KMS-11 (cell line): ENCODE measurements at regions not wholly inside any gene's neighbourhood (a gene's known extent, or its start where the extent isn't known, plus 50 kb on each side); places are given as distances from the start of the nearest gene placed in this dataset.

Experiments used
- H2AFZ ChIP-seq: fragments of 200-600 bp; sonication (generic); 2 replicates; pipeline ENCODE4 v1.6.1; 2016; ENCODE audit warnings: antibody characterized with exemption, mixed run types, low read depth
- H3K27ac ChIP-seq: fragments of 200-600 bp; sonication (generic); 2 replicates; pipeline ENCODE4 v1.6.1; 2016; ENCODE audit warnings: mild to moderate bottlenecking, mixed run types
- H3K27me3 ChIP-seq: fragments of 200-600 bp; sonication (generic); 2 replicates; pipeline ENCODE4 v1.6.1; 2017; ENCODE audit warnings: mild to moderate bottlenecking, low read depth, mixed run types, moderate library complexity; ENCODE audit not compliant: insufficient read depth
- H3K36me3 ChIP-seq: fragments of 200-600 bp; sonication (generic); 2 replicates; pipeline ENCODE4 v1.6.1; 2017; ENCODE audit warnings: mild to moderate bottlenecking, mixed run types; ENCODE audit not compliant: insufficient read depth
- H3K4me1 ChIP-seq: fragments of 200-600 bp; sonication (generic); 2 replicates; pipeline ENCODE4 v1.6.1; 2016; ENCODE audit warnings: mild to moderate bottlenecking, low read depth, mixed run types; ENCODE audit not compliant: poor library complexity, severe bottlenecking
- H3K4me2 ChIP-seq: fragments of 200-600 bp; sonication (generic); 2 replicates; pipeline ENCODE4 v1.7.0; 2016; ENCODE audit warnings: mild to moderate bottlenecking, mixed run types
- H3K4me3 ChIP-seq: fragments of 200-600 bp; sonication (generic); IDR thresholded peaks from 2 replicates; pipeline ENCODE4 v1.6.1; 2017; ENCODE audit warnings: low read depth, low read length, mixed read lengths; ENCODE audit not compliant: insufficient read depth
- H3K79me2 ChIP-seq: fragments of 200-600 bp; sonication (generic); 2 replicates; pipeline ENCODE4 v1.6.1; 2016; ENCODE audit warnings: low read depth, mixed run types; ENCODE audit not compliant: insufficient read depth
- H3K9ac ChIP-seq: fragments of 200-600 bp; sonication (generic); 2 replicates; pipeline ENCODE4 v1.6.1; 2016; ENCODE audit warnings: mild to moderate bottlenecking, mixed run types
- H4K20me1 ChIP-seq: fragments of 200-600 bp; sonication (generic); 2 replicates; pipeline ENCODE4 v1.6.1; 2016; ENCODE audit warnings: mild to moderate bottlenecking, mixed run types; ENCODE audit not compliant: insufficient read depth
- TF ChIP-seq, protein P1 (sequence below): fragments of 200-600 bp; sonication (generic); conservative IDR thresholded peaks from 2 replicates; pipeline ENCODE4 v1.6.1; 2017; ENCODE audit warnings: low read depth, mild to moderate bottlenecking, antibody characterized with exemption, low read length, moderate library complexity, mixed read lengths

DNA sequence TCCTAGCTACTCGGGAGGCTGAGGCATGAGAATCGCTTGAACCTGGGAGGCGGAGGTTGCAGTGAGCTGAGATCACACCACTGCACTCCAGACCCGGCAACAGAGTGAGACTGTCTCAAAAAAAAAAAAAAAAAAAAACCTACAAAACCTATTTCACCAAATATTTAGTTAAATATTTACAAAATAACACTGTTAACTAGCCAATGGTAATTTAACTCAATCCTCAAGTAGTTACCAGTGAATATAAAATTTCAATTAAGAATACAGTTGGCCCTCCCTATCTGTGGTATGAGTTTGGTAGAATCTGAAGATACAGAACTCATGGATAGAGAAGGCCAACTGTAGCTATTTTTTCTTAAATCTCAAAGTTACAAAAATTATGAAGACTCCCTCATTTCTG lies 247.4 kb downstream of the SOX9 start:
- H3K36me3 ChIP-seq: no peaks in the 10 kb centered on the region
- H3K9ac ChIP-seq: no peak overlapping the region
- H4K20me1 ChIP-seq: no peaks in the 10 kb centered on the region
- no peak overlapping the region for H3K27ac ChIP-seq
- no peak overlapping the region for H2AFZ ChIP-seq
- H3K27me3 ChIP-seq: no peaks in the 10 kb centered on the region
- H3K4me1 ChIP-seq: no peaks in the 10 kb centered on the region
- H3K4me2 ChIP-seq: no peak overlapping the region
- no peaks in the 10 kb centered on the region for H3K79me2 ChIP-seq
- no peak overlapping the region for H3K4me3 ChIP-seq
- TF ChIP-seq, protein P1, sequence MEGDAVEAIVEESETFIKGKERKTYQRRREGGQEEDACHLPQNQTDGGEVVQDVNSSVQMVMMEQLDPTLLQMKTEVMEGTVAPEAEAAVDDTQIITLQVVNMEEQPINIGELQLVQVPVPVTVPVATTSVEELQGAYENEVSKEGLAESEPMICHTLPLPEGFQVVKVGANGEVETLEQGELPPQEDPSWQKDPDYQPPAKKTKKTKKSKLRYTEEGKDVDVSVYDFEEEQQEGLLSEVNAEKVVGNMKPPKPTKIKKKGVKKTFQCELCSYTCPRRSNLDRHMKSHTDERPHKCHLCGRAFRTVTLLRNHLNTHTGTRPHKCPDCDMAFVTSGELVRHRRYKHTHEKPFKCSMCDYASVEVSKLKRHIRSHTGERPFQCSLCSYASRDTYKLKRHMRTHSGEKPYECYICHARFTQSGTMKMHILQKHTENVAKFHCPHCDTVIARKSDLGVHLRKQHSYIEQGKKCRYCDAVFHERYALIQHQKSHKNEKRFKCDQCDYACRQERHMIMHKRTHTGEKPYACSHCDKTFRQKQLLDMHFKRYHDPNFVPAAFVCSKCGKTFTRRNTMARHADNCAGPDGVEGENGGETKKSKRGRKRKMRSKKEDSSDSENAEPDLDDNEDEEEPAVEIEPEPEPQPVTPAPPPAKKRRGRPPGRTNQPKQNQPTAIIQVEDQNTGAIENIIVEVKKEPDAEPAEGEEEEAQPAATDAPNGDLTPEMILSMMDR: no peak

DNA sequence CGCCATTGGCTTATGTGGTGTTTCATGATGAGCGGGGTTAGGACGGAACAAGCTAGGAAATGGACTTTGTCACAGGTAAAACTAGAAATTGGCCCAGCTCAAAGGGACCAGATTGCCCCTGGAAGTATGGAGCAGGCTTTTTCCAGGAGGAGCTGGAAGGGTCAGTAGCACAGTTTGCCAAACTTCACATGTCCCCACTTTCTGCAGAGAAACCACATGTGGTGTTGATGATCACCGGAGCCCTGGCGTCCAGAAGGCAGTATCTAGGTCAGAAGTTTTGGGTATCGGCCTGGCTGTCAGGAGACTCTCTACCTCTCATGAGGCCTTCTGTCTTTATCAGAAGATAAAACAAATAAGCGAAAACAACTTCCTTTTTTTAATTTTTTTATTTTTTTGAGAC lies 248.5 kb downstream of the SOX9 start:
- Histone ChIP-seq H3K36me3 (no peaks in the 10 kb centered on the region), H4K20me1 (no peaks in the 10 kb centered on the region), H2AFZ (no peak overlapping the region), H3K4me3 (no peak overlapping the region), H3K79me2 (no peaks in the 10 kb centered on the region), H3K27me3 (no peaks in the 10 kb centered on the region), H3K4me2 (no peak overlapping the region), H3K9ac (no peak overlapping the region), H3K27ac (no peak overlapping the region), H3K4me1 (no peaks in the 10 kb centered on the region)
- TF ChIP-seq, protein P1: no peak

DNA sequence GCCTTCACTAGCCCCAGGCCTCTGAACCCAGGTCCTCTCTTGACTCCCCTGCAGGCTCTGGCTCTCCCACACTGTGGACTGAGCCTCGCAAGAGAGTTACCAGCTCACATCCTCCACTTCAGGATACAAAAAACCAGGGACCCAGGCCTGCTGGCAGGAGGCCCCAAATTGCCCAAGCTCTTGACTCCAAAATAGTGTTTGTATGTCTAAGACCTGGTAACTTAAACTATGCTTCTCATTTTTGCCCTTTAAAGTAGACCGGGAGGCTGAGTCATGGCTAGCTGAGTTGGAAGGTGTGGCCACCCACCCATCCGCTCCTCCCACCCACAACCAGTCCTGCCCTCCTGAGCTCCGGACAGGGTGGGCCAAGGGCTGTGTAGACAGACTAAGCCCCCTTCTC lies 250.0 kb downstream of the SOX9 start:
- Histone ChIP-seq H3K79me2 (no peaks in the 10 kb centered on the region), H3K4me3 (no peak overlapping the region), H3K9ac (no peak overlapping the region), H3K27me3 (no peaks in the 10 kb centered on the region), H3K27ac (no peak overlapping the region), H3K4me2 (no peak overlapping the region), H3K4me1 (no peaks in the 10 kb centered on the region), H2AFZ (no peak overlapping the region), H4K20me1 (no peaks in the 10 kb centered on the region), H3K36me3 (no peaks in the 10 kb centered on the region)
- TF ChIP-seq, protein P1: no peak

DNA sequence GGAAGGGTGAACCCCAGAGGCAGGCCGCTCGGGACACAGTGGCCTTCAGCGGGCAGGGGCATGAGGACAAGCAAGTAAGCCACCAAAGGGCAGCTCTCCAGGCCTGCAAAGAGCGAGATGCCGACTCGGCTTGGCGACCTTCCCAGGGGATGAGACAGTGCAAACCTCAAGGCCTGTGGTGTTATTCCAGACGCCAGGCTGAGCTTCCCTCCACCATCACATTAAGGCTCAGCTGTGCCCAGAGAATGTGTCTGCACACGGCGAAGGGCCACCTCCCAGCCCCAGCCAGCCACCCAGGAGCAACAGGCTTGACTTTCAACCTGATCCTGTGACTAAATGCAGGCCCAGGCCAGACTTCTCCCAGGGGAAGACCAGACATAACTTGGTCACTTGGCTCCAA lies 251.4 kb downstream of the SOX9 start:
- H3K27ac ChIP-seq: no peak overlapping the region
- H3K36me3 ChIP-seq: no peaks in the 10 kb centered on the region
- no peak overlapping the region for H3K9ac ChIP-seq
- H4K20me1 ChIP-seq: no peaks in the 10 kb centered on the region
- TF ChIP-seq, protein P1: no peak
- H3K4me1 ChIP-seq: no peaks in the 10 kb centered on the region
- no peak overlapping the region for H2AFZ ChIP-seq
- H3K4me2 ChIP-seq: no peak overlapping the region
- no peaks in the 10 kb centered on the region for H3K79me2 ChIP-seq
- H3K4me3 ChIP-seq: no peak overlapping the region
- no peaks in the 10 kb centered on the region for H3K27me3 ChIP-seq
